H1 (cell line): ENCODE measurements at regions not wholly inside any gene's neighbourhood (a gene's known extent, or its start where the extent isn't known, plus 50 kb on each side); places are given as distances from the start of the nearest gene placed in this dataset.

Experiments
- CTCF ChIA-PET: fragments of 300-600 bp; sonication (Branson Sonifier 250); formaldehyde crosslinking; loops from one replicate; lab custom pipeline; 2021; ENCODE audit not compliant: partially characterized antibody; lab: Charles Lee
- POLR2A ChIA-PET: fragments of 300-600 bp; sonication (Branson Sonifier 250); formaldehyde crosslinking; loops from one replicate; lab custom pipeline; 2021; ENCODE audit warnings: inconsistent platforms; ENCODE audit not compliant: partially characterized antibody; lab: Charles Lee
- DNase-seq, 2 experiments: peaks; one replicate each; pipeline versions ENCODE4 v3.0.0 to v3.0.0-alpha.2; 2010 to 2022; ENCODE audit warnings: low spot score in 2 of 2, low read depth in 1 of 2, mixed read lengths in 1 of 2
- FAIRE-seq: peaks from 2 replicates; lab custom pipeline; 2011; peaks lifted over from hg19 to GRCh38; lab: Jason Lieb, UNC
- H2AFZ ChIP-seq: 2 replicates; pipeline ENCODE4 v1.8.1; 2012; ENCODE audit warnings: low read length, inconsistent platforms
- H2AK5ac ChIP-seq: 2 replicates; pipeline ENCODE4 v1.6.1; 2013; ENCODE audit warnings: low read depth, low read length
- H2BK120ac ChIP-seq: replicated peaks from 2 replicates; pipeline ENCODE3; 2013; ENCODE audit warnings: low read depth, low read length, inconsistent platforms
- H2BK12ac ChIP-seq: 2 replicates; pipeline ENCODE4 v1.6.1; 2013; ENCODE audit warnings: low read depth, low read length
- H2BK15ac ChIP-seq: 2 replicates; pipeline ENCODE4 v1.6.1; 2013; ENCODE audit warnings: low read length
- H2BK20ac ChIP-seq: 2 replicates; pipeline ENCODE4 v1.6.1; 2013; ENCODE audit warnings: low read length
- H2BK5ac ChIP-seq: 2 replicates; pipeline ENCODE4 v1.6.1; 2013; ENCODE audit warnings: low read depth, low read length
- H3K14ac ChIP-seq: 2 replicates; pipeline ENCODE4 v1.6.1; 2013; ENCODE audit warnings: inconsistent platforms; ENCODE audit not compliant: insufficient read length
- H3K18ac ChIP-seq: 2 replicates; pipeline ENCODE4 v1.6.1; 2013; ENCODE audit warnings: low read length; ENCODE audit errors: extremely low read depth
- H3K23ac ChIP-seq: 2 replicates; pipeline ENCODE4 v1.6.1; 2013; ENCODE audit warnings: inconsistent platforms; ENCODE audit not compliant: insufficient read length
- H3K23me2 ChIP-seq: 2 replicates; pipeline ENCODE4 v1.6.1; 2013; ENCODE audit warnings: low read depth, low read length
- H3K27ac ChIP-seq: 2 replicates; pipeline ENCODE4 v1.6.1; 2011; ENCODE audit warnings: low read depth, low read length, inconsistent platforms
- H3K27me3 ChIP-seq, 4 experiments: replicated peaks in 1 of 4; 1 replicate in 1 of 4; 2 replicates in 3 of 4; pipeline versions ENCODE4 v1.6.1 to v1.8.1; 2011 to 2013; ENCODE audit warnings: low read length in 3 of 4, mild to moderate bottlenecking in 3 of 4, inconsistent platforms in 2 of 4, mixed read lengths in 2 of 4, moderate library complexity in 1 of 4; ENCODE audit not compliant: control insufficient read depth in 3 of 4, insufficient read depth in 3 of 4; ENCODE audit errors: extremely low read depth in 1 of 4
- H3K36me3 ChIP-seq, 4 experiments: 2 replicates each; pipeline versions ENCODE4 v1.6.1 to v1.8.1; 2011 to 2013; ENCODE audit warnings: mild to moderate bottlenecking in 4 of 4, low read length in 3 of 4, moderate library complexity in 2 of 4, control low read depth in 1 of 4, inconsistent platforms in 1 of 4; ENCODE audit not compliant: insufficient read depth in 4 of 4, control insufficient read depth in 2 of 4
- H3K4ac ChIP-seq: replicated peaks from 2 replicates; pipeline ENCODE3; 2013; ENCODE audit warnings: low read length, low read depth, mixed read lengths, inconsistent platforms; ENCODE audit not compliant: insufficient read length
- H3K4me1 ChIP-seq, 4 experiments: replicated peaks in 1 of 4; 1 replicate in 1 of 4; 2 replicates in 3 of 4; pipeline versions ENCODE4 v1.6.1 to v1.8.1; 2011 to 2013; ENCODE audit warnings: low read length in 3 of 4, inconsistent platforms in 2 of 4, mixed read lengths in 1 of 4; ENCODE audit not compliant: insufficient read depth in 4 of 4, control insufficient read depth in 3 of 4
- H3K4me2 ChIP-seq, 2 experiments: 2 replicates each; pipeline versions ENCODE4 v1.6.1 to v1.8.1; 2011 to 2013; ENCODE audit warnings: low read depth in 2 of 2, low read length in 2 of 2, control low read depth in 1 of 2, inconsistent platforms in 1 of 2, mild to moderate bottlenecking in 1 of 2; ENCODE audit not compliant: insufficient read depth in 1 of 2
- H3K4me3 ChIP-seq, 4 experiments: fragments of 200-600, 300-600 bp in 1 of 4; sonication (generic), shearing (Covaris generic), sonication (Bioruptor Twin) in 1 of 4; 2 replicates each; pipeline versions ENCODE4 v1.5.1 to v1.8.1; 2011 to 2016; ENCODE audit warnings: low read length in 4 of 4, low read depth in 3 of 4, control low read depth in 2 of 4, inconsistent platforms in 2 of 4, mild to moderate bottlenecking in 2 of 4, mixed read lengths in 1 of 4, moderate library complexity in 1 of 4; ENCODE audit not compliant: insufficient read depth in 2 of 4; ENCODE audit errors: extremely low read depth in 1 of 4
- H3K56ac ChIP-seq: replicated peaks from 2 replicates; pipeline ENCODE3; 2013; ENCODE audit warnings: low read depth, mild to moderate bottlenecking, mixed read lengths, low read length, inconsistent platforms; ENCODE audit not compliant: insufficient read length
- H3K79me1 ChIP-seq: 2 replicates; pipeline ENCODE4 v1.6.1; 2013; ENCODE audit warnings: low read depth, low read length, control low read depth
- H3K79me2 ChIP-seq, 2 experiments: 2 replicates each; pipeline versions ENCODE4 v1.6.1 to v1.8.1; 2012 to 2013; ENCODE audit warnings: low read length in 2 of 2, mild to moderate bottlenecking in 2 of 2, inconsistent platforms in 1 of 2; ENCODE audit not compliant: insufficient read depth in 2 of 2, control insufficient read depth in 1 of 2
- H3K9ac ChIP-seq, 4 experiments: replicated peaks in 1 of 4; 1 replicate in 1 of 4; 2 replicates in 3 of 4; pipeline versions ENCODE4 v1.6.1 to v1.8.1; 2011 to 2013; ENCODE audit warnings: low read depth in 3 of 4, low read length in 3 of 4, control low read depth in 2 of 4, mild to moderate bottlenecking in 2 of 4, moderate library complexity in 2 of 4, inconsistent platforms in 1 of 4; ENCODE audit errors: extremely low read depth in 1 of 4
- H3K9me3 ChIP-seq, 2 experiments: 2 replicates each; pipeline versions ENCODE4 v1.6.1 to v1.8.1; 2012 to 2013; ENCODE audit warnings: mild to moderate bottlenecking in 2 of 2, moderate library complexity in 2 of 2, control low read depth in 1 of 2, inconsistent platforms in 1 of 2, low read depth in 1 of 2, low read length in 1 of 2, mixed read lengths in 1 of 2; ENCODE audit not compliant: insufficient read depth in 2 of 2
- H4K20me1 ChIP-seq, 2 experiments: replicated peaks in 1 of 2; 2 replicates each; pipeline versions ENCODE3 to v1.8.1; 2011 to 2013; ENCODE audit warnings: inconsistent platforms in 2 of 2, low read length in 2 of 2, mild to moderate bottlenecking in 1 of 2; ENCODE audit not compliant: insufficient read depth in 2 of 2, control insufficient read depth in 1 of 2
- H4K5ac ChIP-seq: 2 replicates; pipeline ENCODE4 v1.6.1; 2013; ENCODE audit warnings: low read length, low read depth, mixed read lengths, inconsistent platforms; ENCODE audit not compliant: insufficient read length
- H4K8ac ChIP-seq: 2 replicates; pipeline ENCODE4 v1.8.0; 2013; ENCODE audit warnings: mild to moderate bottlenecking, moderate library complexity, low read length, inconsistent platforms; ENCODE audit not compliant: insufficient read depth; ENCODE audit errors: extremely low read depth
- H4K91ac ChIP-seq: replicated peaks from 2 replicates; pipeline ENCODE3; 2013; ENCODE audit warnings: low read length, mixed read lengths, inconsistent platforms; ENCODE audit not compliant: insufficient read length
- CHD2 ChIP-seq: IDR thresholded peaks from 2 replicates; pipeline ENCODE4 v1.6.1; 2012; ENCODE audit warnings: low read length, improper control_type of control experiment
- CREB1 ChIP-seq: IDR thresholded peaks from 2 replicates; pipeline ENCODE4 v1.6.1; 2012; ENCODE audit warnings: inconsistent platforms
- EZH2 ChIP-seq: fragments of 200-600 bp; sonication (generic); IDR thresholded peaks from 2 replicates; pipeline ENCODE4 v1.7.1; 2012; ENCODE audit warnings: low read depth, mild to moderate bottlenecking, moderate library complexity, low read length, inconsistent platforms; ENCODE audit not compliant: severe bottlenecking
- HDAC2 ChIP-seq, 2 experiments: fragments of 300-600 bp in 1 of 2; sonication (generic) in 1 of 2; IDR thresholded peaks; 2 replicates each; pipeline ENCODE4 v1.6.1; 2011 to 2012; ENCODE audit warnings: low read depth in 2 of 2, low read length in 2 of 2, mild to moderate bottlenecking in 2 of 2, moderate library complexity in 2 of 2, borderline replicate concordance in 1 of 2, inconsistent platforms in 1 of 2
- POLR2AphosphoS5 ChIP-seq: IDR thresholded peaks from 2 replicates; pipeline ENCODE4 v1.6.1; 2011; ENCODE audit warnings: low read depth, low read length
- POU5F1 ChIP-seq: IDR thresholded peaks from 2 replicates; pipeline ENCODE4 v1.6.1; 2011; ENCODE audit warnings: low read depth, mild to moderate bottlenecking, low read length, moderate library complexity
- RFX5 ChIP-seq: IDR thresholded peaks from 2 replicates; pipeline ENCODE4 v1.6.1; 2011; ENCODE audit warnings: low read depth, low read length, improper control_type of control experiment, borderline replicate concordance
- RNF2 ChIP-seq: fragments of 200-900, 300-1000 bp; sonication (generic); IDR thresholded peaks from 2 replicates; pipeline ENCODE4 v1.7.1; 2016; ENCODE audit warnings: borderline replicate concordance, low read depth, mild to moderate bottlenecking, antibody characterized with exemption, low read length; ENCODE audit not compliant: poor library complexity, severe bottlenecking; ENCODE audit errors: missing control alignments
- SIN3A ChIP-seq, 2 experiments: IDR thresholded peaks in 1 of 2; conservative IDR thresholded peaks in 1 of 2; 2 replicates each; pipeline ENCODE4 v1.6.1; 2011 to 2012; ENCODE audit warnings: low read length in 2 of 2, improper control_type of control experiment in 1 of 2, low read depth in 1 of 2, mild to moderate bottlenecking in 1 of 2
- SP2 ChIP-seq: IDR thresholded peaks from 2 replicates; pipeline ENCODE4 v1.6.1; 2012; ENCODE audit warnings: mild to moderate bottlenecking, low read length, inconsistent platforms
- TEAD4 ChIP-seq: IDR thresholded peaks from 2 replicates; pipeline ENCODE4 v1.6.1; 2012; ENCODE audit warnings: low read depth, low read length, inconsistent platforms, mixed read lengths
- YY1 ChIP-seq: IDR thresholded peaks from 2 replicates; pipeline ENCODE4 v1.6.1; 2011; ENCODE audit warnings: low read depth, mild to moderate bottlenecking, low read length
- WGBS, 2 experiments: shearing (Covaris generic) in 1 of 2; methylation state at CpG; one replicate each; pipeline versions ENCODE4 v1.1.6 to v1.1.7; 2013 to 2015; ENCODE audit warnings: low lambda C conversion rate in 2 of 2, mixed read lengths in 2 of 2, inconsistent platforms in 1 of 2, low coverage in 1 of 2, missing lambda C conversion rate in 1 of 2; ENCODE audit not compliant: insufficient replicate concordance in 2 of 2, insufficient coverage in 1 of 2, insufficient read length in 1 of 2; ENCODE audit errors: extremely low coverage in 1 of 2, missing lambda C conversion rate in 1 of 2; 5-methylcytosine and 5-hydroxymethylcytosine counted together
- TF ChIP-seq, protein P1 (sequence below): IDR thresholded peaks from 2 replicates; pipeline ENCODE4 v1.6.1; 2012; ENCODE audit warnings: inconsistent platforms

DNA sequence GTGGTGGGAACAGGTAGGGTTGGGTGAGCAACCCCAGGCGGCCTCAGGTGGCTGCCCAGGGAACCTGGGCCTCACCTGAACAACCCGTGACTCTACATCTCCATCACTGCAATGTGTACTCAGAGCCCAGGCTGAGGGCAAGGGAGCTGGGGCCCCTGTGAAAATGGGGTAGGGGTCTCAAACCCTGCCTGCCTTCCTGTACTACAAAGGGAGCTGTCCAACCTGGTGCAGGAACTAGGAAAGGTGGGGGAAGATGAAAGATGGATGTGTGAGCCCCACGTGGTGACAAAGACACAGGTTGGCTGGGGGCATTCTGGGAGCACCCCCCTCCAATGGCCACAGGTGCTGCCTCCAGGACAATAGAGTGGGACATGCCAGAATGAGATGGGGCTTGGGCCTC, 62.1 kb upstream of the SLC2A12 start:
- Histone ChIP-seq H3K27me3 (no peaks in the 10 kb centered on the region), H3K4me1 (peaks cover 0 to 2% (median 0%) of the 10 kb centered on the region in 4 experiments; a peak in 1 of 7 replicates), H3K4me2 (no peak overlapping the region), H4K91ac (no peak overlapping the region), H3K79me1 (no peaks in the 10 kb centered on the region), H4K8ac (no peak overlapping the region), H3K23me2 (no peaks in the 10 kb centered on the region), H3K56ac (no peak overlapping the region), H3K14ac (no peak overlapping the region), H4K5ac (no peak overlapping the region), H2BK12ac (no peak overlapping the region), H4K20me1 (no peaks in the 10 kb centered on the region), H2BK20ac (no peak overlapping the region), H2BK120ac (no peak overlapping the region), H3K9ac (no peak overlapping the region), H3K18ac (no peak overlapping the region), H2AK5ac (no peak overlapping the region), H2BK15ac (no peak overlapping the region), H2AFZ (no peak overlapping the region), H3K79me2 (no peaks in the 10 kb centered on the region), H3K23ac (no peak overlapping the region), H3K9me3 (no peaks in the 10 kb centered on the region), H3K27ac (no peak overlapping the region), H3K36me3 (no peaks in the 10 kb centered on the region), H3K4me3 (no peak overlapping the region), H3K4ac (no peak overlapping the region), H2BK5ac (no peak overlapping the region)
- FAIRE-seq (no peak), DNase-seq (no peak)
- 92% methylated on average over 3 of the region's 3 CpGs; no CpG with 5 or more reads in 1 of the 2 experiments for WGBS, 2 experiments
- ChIA-PET CTCF (interaction anchor here (0.6 to 9.3 kb wide), 7 partner anchors 8 to 768 kb away, joined by 3 to 116 read pairs (median 5); no protein-coding TSS in a partner anchor), POLR2A (no interaction called here)
- TF ChIP-seq CHD2 (no peak), YY1 (no peak), SP2 (no peak), HDAC2 (IDR thresholded peaks at IDR 0.05; ENCODE audit: borderline replicate concordance in 1 of 2, low read depth in 2 of 2, low read length in 2 of 2) (no peak), SIN3A (conservative IDR thresholded peaks at IDR 0.05 in 1 of 2, IDR thresholded peaks at IDR 0.05 in 1 of 2; ENCODE audit: low read depth in 1 of 2, low read length in 2 of 2) (no peak), CREB1 (no peak), EZH2 (no peak), RFX5 (no peak), POLR2AphosphoS5 (no peak), RNF2 (no peak), POU5F1 (no peak), TEAD4 (no peak)
- TF ChIP-seq, protein P1, sequence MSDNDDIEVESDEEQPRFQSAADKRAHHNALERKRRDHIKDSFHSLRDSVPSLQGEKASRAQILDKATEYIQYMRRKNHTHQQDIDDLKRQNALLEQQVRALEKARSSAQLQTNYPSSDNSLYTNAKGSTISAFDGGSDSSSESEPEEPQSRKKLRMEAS, result no peak
